GM18499 (cell line): ENCODE measurements at regions not wholly inside any gene's neighbourhood (a gene's known extent, or its start where the extent isn't known, plus 50 kb on each side); places are given as distances from the start of the nearest gene placed in this dataset.

Experiments
- ATAC-seq: cut with Tn5 transposase; IDR thresholded peaks from one replicate; pipeline ENCODE4 v1.9.1; 2021; ENCODE audit warnings: moderate number of reproducible peaks; ENCODE audit not compliant: insufficient read depth, unreplicated experiment

- no peak for ATAC-seq
Observed at GRCh38 chr4:123562994-123563750, 166.6 kb downstream of the SPRY1 start.

GRCh38 chr4:123564758-123565346 lies 168.3 kb downstream of the SPRY1 start:
- peak; percentile 95 for ATAC-seq

- ATAC-seq = no peak
Observed at GRCh38 chr4:123568936-123569335, 172.3 kb downstream of the SPRY1 start.

- ATAC-seq = no peak
Observed at GRCh38 chr4:123569541-123569940, 172.9 kb downstream of the SPRY1 start.

GRCh38 chr4:123573866-123574508 lies 177.4 kb downstream of the SPRY1 start:
- ATAC-seq = no peak

GRCh38 chr4:123575291-123575690 lies 178.7 kb downstream of the SPRY1 start:
- no peak for ATAC-seq

GRCh38 chr4:123577225-123577906 lies 180.8 kb downstream of the SPRY1 start:
- ATAC-seq = no peak

- ATAC-seq = no peak
Observed at GRCh38 chr4:123578276-123579029, 181.9 kb downstream of the SPRY1 start.

- no peak for ATAC-seq
Observed at GRCh38 chr4:123579961-123580360, 183.4 kb downstream of the SPRY1 start.

GRCh38 chr4:123580981-123581664 lies 184.5 kb downstream of the SPRY1 start:
- ATAC-seq = no peak

GRCh38 chr4:123581802-123582201 lies 185.2 kb downstream of the SPRY1 start:
- no peak for ATAC-seq

- ATAC-seq = no peak
Observed at GRCh38 chr4:123583043-123583442, 186.4 kb downstream of the SPRY1 start.

- ATAC-seq = no peak
Observed at GRCh38 chr4:123585111-123585510, 188.5 kb downstream of the SPRY1 start.

GRCh38 chr4:123587983-123588494 lies 191.4 kb downstream of the SPRY1 start:
- no peak for ATAC-seq

GRCh38 chr4:123588631-123589241 lies 192.1 kb downstream of the SPRY1 start:
- ATAC-seq = peak; percentile 72

GRCh38 chr4:123589301-123589700 lies 192.7 kb downstream of the SPRY1 start:
- no peak for ATAC-seq

- ATAC-seq = no peak
Observed at GRCh38 chr4:123591875-123592274, 195.3 kb downstream of the SPRY1 start.

- ATAC-seq = no peak
Observed at GRCh38 chr4:123593655-123594054, 197.1 kb downstream of the SPRY1 start.

GRCh38 chr4:123596805-123597204 lies 200.2 kb downstream of the SPRY1 start:
- ATAC-seq = no peak
